ENCODE measurements at regions not wholly inside any gene's neighbourhood (a gene's known extent, or its start where the extent isn't known, plus 50 kb on each side); places are given as distances from the start of the nearest gene placed in this dataset.
A peak's percentile ranks its signal among the peaks of the same experiment; 100 is the strongest.
"Not testable (repeated sequence)": the region's sequence is repeated elsewhere in the genome, so short reads cannot be mapped to it uniquely, and the experiment has no call there.

DNA sequence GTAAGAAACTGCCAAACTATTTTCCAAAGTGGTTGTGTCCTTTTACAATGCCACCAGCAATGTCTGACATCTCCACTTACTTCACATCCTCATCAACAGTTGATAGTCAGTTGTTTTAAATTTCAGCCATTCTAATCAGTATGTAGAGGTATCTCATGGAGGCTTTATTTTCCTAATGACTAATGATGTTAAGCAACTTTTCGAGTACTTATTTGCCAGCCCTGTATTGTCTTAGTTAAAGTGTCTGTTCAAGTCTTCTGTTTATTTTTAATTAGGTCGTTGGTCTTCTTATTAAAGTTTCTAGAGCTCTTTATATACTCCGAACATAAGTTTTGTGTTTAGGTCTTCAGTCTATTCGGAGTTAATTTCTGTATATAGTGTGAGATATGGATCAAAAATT, 54.9 kb upstream of the NBPF12 start:
- not testable (repeated sequence) for DNase-seq (ENCODE audit: low spot score)

GRCh38 chr1:146881096-146881495, 57.0 kb upstream of the NBPF12 start:
- not testable (repeated sequence) for DNase-seq (ENCODE audit: low spot score)

- DNase-seq (ENCODE audit: low spot score), result not testable (repeated sequence)
Observed at GRCh38 chr1:146863799-146864319, 74.3 kb upstream of the NBPF12 start.

GRCh38 chr1:146853147-146853546, 85.0 kb upstream of the NBPF12 start:
- not testable (repeated sequence) for DNase-seq (ENCODE audit: low spot score)

DNA sequence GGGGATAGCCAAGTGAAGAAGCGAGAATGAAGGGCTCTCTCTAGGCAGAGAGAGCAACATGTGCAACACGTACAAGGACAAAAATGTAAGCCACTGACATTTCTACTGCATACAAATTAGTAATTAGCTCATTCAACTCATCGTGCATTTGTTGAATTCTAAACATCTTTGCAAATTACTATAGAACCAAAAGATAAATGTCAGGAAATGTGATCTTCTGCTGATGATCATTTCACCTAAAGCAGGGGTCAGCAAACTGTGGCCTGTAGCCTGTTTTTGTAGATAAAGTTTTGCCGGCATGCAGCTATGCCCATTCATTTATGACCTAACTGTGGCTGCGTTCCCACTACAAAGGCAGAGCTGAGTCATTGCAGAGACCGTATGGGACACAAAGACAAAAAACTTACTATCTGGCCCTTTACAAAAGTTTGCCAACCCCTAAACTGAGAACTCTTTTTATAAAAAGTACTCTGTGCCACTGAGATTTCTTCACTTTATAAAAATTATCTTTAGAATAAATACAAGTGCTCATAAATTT, 87.7 kb upstream of the NBPF12 start:
- DNase-seq (ENCODE audit: low spot score), result not testable (repeated sequence)

- DNase-seq (ENCODE audit: low spot score), result not testable (repeated sequence)
Observed at GRCh38 chr1:146838725-146839124, 99.4 kb upstream of the NBPF12 start.

DNA sequence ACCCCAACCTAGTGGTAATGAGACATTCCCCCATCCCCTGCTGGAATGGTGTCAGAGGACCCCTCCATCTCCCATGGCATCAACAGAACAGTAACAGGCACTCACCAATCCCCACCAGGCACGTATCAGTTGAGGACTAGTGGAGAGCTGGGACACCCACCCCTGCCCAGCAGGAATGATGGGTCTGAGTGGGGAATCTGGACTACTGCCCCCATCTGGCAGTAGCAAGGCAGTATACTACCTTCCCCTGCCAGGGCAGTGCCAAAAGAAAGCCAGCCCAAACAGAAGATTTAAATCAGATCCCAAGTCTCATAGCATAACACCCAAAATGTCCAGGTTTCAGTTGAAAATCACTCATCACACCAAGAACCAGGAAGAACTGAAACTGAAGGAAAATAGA, 111.2 kb upstream of the NBPF12 start:
- DNase-seq (ENCODE audit: low spot score), result not testable (repeated sequence)

GRCh38 chr1:146794236-146794635, 143.9 kb upstream of the NBPF12 start:
- DNase-seq (ENCODE audit: low spot score), result not testable (repeated sequence)

DNA sequence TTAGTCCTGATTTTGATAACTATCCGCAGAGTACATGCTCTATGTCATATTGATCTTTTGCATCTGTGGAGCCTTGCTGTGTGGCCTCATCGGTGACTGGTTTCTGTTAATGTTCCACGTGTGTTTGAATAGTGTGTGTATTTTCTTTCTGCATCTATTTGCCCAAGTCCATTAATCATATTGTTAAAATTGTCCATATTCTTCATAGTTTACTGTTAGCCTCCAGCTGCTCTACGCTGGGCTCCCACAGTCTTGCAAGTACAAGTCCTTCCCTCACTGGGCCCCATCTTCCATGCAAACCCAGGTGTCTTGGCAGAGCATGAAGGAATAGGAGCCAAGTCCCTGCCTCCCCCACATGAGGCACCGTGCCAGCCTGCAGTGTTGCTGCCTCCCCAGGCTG, 145.4 kb upstream of the NBPF12 start:
- DNase-seq (ENCODE audit: low spot score), result peak; percentile 19

DNA sequence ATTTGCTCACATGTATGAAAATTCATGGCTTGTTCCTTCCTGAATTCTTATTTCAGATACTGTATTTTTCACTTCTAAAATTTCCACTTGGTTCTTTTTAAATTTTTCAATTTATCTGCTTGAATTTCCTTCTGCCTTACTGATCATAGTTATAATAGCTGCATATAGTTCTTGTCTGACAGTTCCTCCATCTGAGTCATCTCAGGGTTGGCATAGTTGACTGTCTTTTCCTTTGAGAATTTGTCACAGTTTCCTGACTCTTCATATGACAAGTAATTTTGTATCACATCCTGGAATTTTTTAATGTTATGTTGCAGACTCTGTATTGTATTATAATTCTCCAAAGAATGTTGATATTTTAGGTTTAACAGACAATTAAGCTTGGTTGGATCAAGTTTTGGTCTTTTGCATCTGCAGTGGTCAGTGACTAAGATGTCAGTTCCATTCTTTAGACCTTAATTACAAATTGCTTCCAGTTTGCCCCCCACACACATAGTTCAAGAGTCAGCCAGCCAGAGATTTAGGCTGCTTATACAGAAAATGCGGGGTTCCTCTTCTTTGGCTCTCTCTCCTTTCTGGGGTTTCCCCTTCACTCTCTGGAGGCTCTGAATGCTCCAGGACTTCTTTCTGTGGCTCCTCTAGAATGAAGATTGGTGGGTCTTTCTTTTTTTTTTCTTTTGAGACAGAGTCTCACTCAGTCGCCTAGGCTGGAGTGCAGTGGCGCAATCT, 153.7 kb upstream of the NBPF12 start:
- DNase-seq (ENCODE audit: low spot score), result not testable (repeated sequence)

- DNase-seq (ENCODE audit: low spot score), result not testable (repeated sequence)
Observed at GRCh38 chr1:146781235-146781634, 156.9 kb upstream of the NBPF12 start.

DNA sequence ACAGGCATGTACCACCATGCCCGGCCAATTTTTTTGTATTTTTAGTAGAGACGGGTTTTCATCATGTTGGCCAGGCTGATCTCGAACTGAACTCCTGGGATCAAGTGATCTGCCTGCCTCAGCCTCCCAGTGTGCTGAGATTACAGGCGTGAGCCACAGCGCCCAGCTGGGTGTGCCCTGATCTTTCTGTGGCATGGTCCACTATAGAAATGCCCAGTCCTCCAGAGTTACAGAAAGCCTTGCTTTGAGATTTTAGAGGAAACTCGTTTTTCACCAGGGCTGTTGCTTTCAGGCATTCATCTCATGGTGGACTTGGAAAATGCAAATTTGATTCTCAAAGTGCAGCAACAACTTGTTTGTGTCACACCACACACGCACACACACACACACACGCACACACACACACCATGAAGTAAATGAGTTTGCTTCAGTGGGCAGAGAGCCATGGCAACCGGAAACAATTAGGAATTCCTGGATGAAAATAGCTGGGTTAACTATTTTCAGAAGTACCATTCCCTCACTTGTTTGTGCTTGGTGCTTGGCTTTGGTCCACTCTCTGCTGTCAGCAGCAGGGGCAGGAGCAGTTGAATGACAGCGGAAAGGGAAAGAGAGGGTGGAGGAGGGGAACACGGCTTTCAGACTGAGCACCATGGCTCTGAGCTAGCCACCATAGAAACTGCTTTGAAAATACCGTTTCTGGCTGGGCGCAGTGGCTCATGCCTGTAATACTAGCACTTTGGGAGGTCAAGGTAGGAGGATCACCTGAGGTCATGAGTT, 160.1 kb upstream of the NBPF12 start:
- not testable (repeated sequence) for DNase-seq (ENCODE audit: low spot score)

DNA sequence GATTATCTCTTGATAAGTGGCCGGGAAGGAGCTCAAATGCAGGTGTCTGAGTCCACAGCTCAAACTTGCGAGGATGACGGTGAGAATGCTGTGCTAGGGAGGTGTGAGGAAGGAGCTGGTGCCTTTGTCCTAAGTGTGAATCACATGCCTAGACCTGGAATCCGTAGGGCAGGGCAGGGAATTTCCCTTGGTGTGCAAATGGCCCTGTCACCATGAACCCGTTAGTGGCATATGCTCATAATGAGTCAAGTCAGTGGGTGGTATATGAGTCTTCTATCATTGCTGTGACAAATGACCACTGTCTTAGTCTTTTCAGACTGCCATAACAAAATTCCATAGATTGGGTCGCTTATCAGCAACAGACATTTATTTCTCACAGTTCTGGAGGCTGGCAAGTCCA, 163.1 kb upstream of the NBPF12 start:
- not testable (repeated sequence) for DNase-seq (ENCODE audit: low spot score)

- not testable (repeated sequence) for DNase-seq (ENCODE audit: low spot score)
Observed at GRCh38 chr1:146774271-146774670, 163.9 kb upstream of the NBPF12 start.

DNA sequence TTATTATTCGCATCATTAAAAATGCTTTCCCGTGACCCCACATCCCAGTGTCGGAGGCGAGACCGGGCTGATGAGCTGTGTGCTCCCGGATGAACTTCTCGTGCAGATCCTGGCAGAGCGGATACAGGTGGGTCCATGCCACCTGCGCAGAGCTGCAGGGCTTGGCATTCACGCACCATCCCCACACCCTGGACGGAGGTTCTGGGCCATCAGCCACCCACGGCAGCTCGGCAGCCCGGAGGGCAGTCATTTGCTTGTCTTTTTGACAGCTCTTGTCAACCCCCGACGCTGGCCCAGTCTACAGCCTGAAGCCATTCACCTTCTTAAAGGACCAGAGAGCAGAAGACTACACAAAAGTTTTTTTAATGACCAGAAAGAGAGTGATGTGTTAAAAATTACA, 166.7 kb upstream of the NBPF12 start:
- DNase-seq (ENCODE audit: low spot score), result not testable (repeated sequence)

GRCh38 chr1:146770998-146771397, 167.1 kb upstream of the NBPF12 start:
- not testable (repeated sequence) for DNase-seq (ENCODE audit: low spot score)

GRCh38 chr1:146763234-146763633, 174.9 kb upstream of the NBPF12 start:
- not testable (repeated sequence) for DNase-seq (ENCODE audit: low spot score)

GRCh38 chr1:146756858-146757257, 181.3 kb upstream of the NBPF12 start:
- DNase-seq (ENCODE audit: low spot score), result not testable (repeated sequence)

DNA sequence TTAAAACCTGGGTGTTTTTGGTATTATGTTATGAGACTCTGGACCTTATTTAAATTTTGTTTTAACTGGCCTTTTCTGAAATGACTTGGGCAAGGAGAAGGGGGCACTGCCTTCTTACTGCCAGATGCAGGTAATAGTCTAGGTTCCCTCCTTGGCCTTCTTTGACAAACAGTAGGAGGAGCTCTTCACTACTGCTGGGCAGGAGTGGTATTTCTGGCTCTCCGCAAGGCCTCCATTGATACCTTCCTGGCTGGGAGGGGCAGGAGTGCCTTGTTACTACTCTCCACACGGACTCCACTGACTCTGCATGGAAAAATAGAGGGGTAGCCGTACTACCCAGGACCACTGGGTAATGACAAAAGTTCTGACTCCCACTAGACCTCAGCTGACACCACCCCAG, 189.4 kb upstream of the NBPF12 start:
- not testable (repeated sequence) for DNase-seq (ENCODE audit: low spot score)

DNA sequence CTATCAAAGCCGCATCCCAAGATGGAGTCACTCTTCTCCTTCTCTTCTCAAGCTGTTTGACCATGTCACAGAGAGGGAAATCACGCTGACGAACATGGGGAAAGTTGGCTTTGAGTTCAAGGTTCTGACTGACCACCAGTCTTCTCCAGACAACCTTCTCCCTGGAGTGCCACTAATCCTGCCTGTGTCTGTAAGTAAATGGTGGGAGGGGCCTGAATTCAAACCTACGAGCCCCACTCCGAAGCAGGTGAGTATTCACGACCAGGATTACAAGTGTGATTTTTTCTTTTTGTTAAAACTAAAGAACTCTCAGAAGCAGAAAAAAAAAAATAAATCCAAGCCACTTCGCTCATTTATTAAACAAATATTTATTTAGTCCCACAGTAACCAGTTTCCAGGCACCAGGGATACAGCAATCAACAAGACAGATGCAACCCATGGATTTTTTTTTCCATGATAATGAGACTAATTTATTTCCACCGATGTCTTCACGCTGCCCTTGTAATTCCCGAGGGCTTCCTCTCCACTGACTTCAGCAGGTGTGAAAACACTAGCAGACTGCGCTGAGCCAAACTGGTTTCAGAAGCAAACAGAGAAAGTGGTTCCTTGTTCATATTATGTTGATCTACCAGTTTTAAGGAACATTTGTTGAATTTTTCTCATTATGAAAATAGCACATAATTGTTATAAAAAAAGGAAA, 206.0 kb upstream of the NBPF12 start:
- not testable (repeated sequence) for DNase-seq (ENCODE audit: low spot score)

- not testable (repeated sequence) for DNase-seq (ENCODE audit: low spot score)
Observed at GRCh38 chr1:146729642-146730344, 208.3 kb upstream of the NBPF12 start.
